UCSD-AML1 (cell line): ENCODE measurements at regions not wholly inside any gene's neighbourhood (a gene's known extent, or its start where the extent isn't known, plus 50 kb on each side); places are given as distances from the start of the nearest gene placed in this dataset.
"Not testable (repeated sequence)": the region's sequence is repeated elsewhere in the genome, so short reads cannot be mapped to it uniquely, and the experiment has no call there.

Experiments used
- DNase-seq: peaks from one replicate; lab custom pipeline; 2025; ENCODE audit not compliant: unreplicated experiment; lab: John Stamatoyannopoulos, UW

GRCh38 chr5:15105799-15106393 is 234.3 kb upstream of the ANKH start:
- DNase-seq = peak; percentile 13

GRCh38 chr5:15103864-15104263 is 232.3 kb upstream of the ANKH start:
- DNase-seq = no peak

GRCh38 chr5:15103130-15103529 is 231.6 kb upstream of the ANKH start:
- DNase-seq = no peak

- no peak for DNase-seq
These were observed 226.0 kb upstream of the ANKH start for GRCh38 chr5:15097552-15097951.

- not testable (repeated sequence) for DNase-seq
These were observed 225.1 kb upstream of the ANKH start for GRCh38 chr5:15096686-15097085.

- no peak for DNase-seq
These were observed 221.2 kb upstream of the ANKH start for GRCh38 chr5:15092801-15093200.

- DNase-seq = no peak
These were observed 214.1 kb upstream of the ANKH start for GRCh38 chr5:15085671-15086070.

- DNase-seq = no peak
These were observed 210.5 kb upstream of the ANKH start for GRCh38 chr5:15082096-15082495.

- DNase-seq = no peak
These were observed 208.6 kb upstream of the ANKH start for GRCh38 chr5:15080219-15080618.

GRCh38 chr5:15079566-15079965 is 208.0 kb upstream of the ANKH start:
- DNase-seq = no peak

- DNase-seq = no peak
These were observed 203.1 kb upstream of the ANKH start for GRCh38 chr5:15074651-15075050.

GRCh38 chr5:15073453-15073852 is 201.9 kb upstream of the ANKH start:
- DNase-seq = no peak

GRCh38 chr5:15070907-15071306 is 199.3 kb upstream of the ANKH start:
- DNase-seq = no peak

GRCh38 chr5:15069407-15069905 is 197.9 kb upstream of the ANKH start:
- no peak for DNase-seq

GRCh38 chr5:15065091-15065490 is 193.5 kb upstream of the ANKH start:
- DNase-seq = no peak

GRCh38 chr5:15064396-15064795 is 192.8 kb upstream of the ANKH start:
- no peak for DNase-seq

- no peak for DNase-seq
These were observed 185.5 kb upstream of the ANKH start for GRCh38 chr5:15056988-15057592.

- DNase-seq = no peak
These were observed 172.9 kb upstream of the ANKH start for GRCh38 chr5:15044521-15044920.

- no peak for DNase-seq
These were observed 165.8 kb upstream of the ANKH start for GRCh38 chr5:15037247-15037908.

- DNase-seq = no peak
These were observed 162.8 kb upstream of the ANKH start for GRCh38 chr5:15034379-15034778.

- no peak for DNase-seq
These were observed 159.6 kb upstream of the ANKH start for GRCh38 chr5:15031180-15031579.

GRCh38 chr5:15027764-15028163 is 156.2 kb upstream of the ANKH start:
- no peak for DNase-seq
